Putamen (tissue), 1 donor: ENCODE measurements at regions not wholly inside any gene's neighbourhood (a gene's known extent, or its start where the extent isn't known, plus 50 kb on each side); places are given as distances from the start of the nearest gene placed in this dataset.
"Not testable (repeated sequence)": the region's sequence is repeated elsewhere in the genome, so short reads cannot be mapped to it uniquely, and the experiment has no call there.

ENCODE experiments used
- DNase-seq: peaks from one replicate; pipeline ENCODE4 v3.0.0-alpha.2; 2016; ENCODE audit warnings: low spot score

DNA sequence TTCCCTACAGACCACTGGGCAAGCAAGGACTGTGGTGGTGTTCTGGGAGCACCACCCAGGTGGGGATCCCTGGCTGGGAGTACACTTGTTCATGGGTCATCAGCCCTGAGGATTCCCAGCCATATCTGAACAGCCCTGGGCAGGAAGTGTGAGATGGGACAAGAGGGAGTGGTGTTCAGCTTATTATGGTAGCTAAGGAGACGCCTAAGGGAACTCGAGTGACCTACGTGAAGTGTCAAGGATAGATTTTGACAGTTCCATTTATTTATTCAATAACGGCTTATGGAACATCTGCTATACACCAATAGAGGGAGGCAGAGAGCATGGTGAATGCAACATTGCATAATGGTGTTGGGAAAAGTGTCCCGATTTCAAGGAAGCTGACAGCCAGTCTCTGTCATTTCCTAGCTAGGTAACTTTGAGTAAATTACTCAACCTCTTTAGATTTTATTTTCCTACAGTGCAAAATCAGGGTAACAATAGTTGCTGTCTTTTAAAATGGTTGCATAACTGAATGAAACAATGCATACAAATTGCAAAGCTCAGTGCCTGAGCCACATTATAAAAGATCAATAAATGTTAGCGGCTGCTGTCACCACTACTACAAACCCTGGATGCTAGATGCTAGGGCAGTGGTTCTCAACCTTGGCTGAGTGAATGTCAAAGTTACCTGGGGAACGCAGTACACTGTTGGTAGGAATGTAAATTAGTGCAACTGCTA, 534.1 kb downstream of the GRIN2A start:
- DNase-seq, result peak; percentile 34

DNA sequence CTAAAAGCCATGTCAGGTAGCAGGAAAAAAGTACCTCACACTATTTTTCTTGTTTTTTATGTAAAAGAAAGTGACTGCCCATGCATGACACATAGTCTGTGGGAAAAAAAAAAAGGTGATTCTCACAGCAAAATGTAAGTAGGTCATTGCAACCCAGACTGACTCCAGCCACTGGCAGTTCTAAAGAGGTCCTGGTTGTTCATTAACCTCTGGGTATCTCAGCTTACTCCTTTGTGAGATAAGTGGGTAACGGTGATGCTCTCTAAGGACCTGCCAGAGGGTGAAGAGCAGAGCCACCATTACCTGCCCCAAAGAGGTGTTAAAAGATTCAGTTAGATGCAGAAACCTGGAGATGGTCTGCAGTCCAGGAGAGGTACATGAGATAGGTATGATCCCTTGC, 531.9 kb downstream of the GRIN2A start:
- DNase-seq, result no peak

GRCh38 chr16:9655051-9655450, 527.2 kb downstream of the GRIN2A start:
- DNase-seq, result no peak

DNA sequence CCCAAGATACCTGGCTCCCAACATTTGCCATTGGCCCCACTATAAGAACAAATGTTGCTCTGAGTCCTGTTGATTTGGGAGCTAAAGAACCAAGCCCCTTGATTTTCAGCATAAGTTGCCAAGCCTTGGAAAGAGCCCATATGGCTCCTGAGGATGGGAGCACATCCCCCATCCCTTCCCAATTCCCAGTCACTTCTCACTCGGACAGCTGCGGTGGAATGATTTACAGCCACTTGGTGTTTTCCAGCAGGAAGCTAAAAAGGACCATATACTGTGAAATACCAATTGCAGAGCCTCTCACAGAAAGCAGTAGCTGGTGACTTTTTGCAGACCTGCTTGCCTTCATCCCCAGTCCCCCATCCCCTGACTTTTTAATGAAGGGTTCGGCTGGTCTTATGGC, 524.6 kb downstream of the GRIN2A start:
- no peak for DNase-seq

DNA sequence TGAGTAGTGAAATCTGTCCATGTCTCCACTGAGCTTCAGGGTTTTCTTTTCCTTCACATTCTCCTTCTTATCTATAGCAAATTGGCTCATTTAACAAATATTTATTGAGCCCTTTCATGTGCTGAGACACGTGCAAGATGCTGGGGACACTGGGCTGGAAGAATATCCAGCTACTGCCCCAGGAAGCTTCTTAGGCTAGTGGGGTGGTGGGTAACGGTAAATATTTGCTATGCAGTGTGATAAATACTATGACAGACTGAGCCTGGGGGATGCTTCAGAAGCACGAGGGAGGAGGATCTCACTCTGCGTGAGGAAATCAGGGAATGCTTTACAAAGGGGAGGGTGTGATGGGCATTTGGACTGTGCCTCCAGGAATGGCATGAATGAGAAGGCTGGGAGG, 524.1 kb downstream of the GRIN2A start:
- no peak for DNase-seq

DNA sequence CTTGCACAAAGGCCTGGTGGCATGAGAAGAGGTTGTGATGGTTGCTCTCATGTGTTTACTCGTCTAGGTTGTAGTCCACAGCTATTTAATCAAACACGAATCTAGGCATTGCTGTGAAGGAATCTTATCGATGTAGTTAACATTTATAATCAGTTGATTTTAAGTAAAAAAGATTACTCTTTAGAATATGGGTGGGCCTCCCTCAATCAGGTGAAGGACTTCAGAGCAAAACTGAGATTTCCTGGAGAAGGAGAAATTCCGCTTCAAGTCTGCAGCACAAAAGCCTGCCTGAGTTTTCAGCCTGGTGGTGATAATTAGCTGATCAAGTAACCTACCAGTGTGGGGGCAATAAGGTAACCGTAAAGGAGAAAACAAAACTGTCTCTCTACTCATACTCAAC, 523.6 kb downstream of the GRIN2A start:
- no peak for DNase-seq

GRCh38 chr16:9660898-9661297, 521.3 kb downstream of the GRIN2A start:
- no peak for DNase-seq

DNA sequence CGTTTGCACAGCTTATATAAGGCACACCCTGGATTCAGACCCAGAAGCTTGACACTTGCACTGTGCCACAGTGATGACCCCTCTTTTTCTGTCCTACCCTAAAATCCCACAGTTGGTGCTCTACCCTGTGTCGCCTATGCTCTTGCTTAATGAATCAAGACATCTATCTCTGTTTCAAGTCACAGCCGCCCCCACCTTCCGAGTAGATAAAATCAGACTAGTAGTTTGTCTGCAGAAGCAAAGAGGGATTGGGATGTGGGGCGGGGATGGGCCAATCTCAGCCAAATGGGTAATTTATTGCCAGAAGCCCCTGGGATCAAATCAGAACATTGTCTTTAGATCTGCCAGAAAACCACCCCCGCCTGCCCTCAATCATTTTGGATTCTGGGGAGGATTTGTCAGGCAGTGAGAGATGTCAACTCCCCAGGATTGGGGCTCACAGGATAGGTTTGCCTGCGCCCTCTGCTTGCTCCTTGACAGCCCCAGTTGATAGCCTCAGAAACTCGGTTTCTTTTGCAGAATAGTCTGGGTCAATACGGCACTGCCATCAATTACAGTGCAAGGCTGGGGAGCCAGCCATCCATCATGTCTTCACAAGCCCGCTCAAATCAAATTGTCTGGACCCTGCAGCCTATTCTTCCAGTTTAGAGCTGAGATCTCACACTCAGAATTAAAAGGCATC, 520.8 kb downstream of the GRIN2A start:
- DNase-seq, result no peak

- DNase-seq, result no peak
Measured at GRCh38 chr16:9663588-9663987, 518.6 kb downstream of the GRIN2A start.

DNA sequence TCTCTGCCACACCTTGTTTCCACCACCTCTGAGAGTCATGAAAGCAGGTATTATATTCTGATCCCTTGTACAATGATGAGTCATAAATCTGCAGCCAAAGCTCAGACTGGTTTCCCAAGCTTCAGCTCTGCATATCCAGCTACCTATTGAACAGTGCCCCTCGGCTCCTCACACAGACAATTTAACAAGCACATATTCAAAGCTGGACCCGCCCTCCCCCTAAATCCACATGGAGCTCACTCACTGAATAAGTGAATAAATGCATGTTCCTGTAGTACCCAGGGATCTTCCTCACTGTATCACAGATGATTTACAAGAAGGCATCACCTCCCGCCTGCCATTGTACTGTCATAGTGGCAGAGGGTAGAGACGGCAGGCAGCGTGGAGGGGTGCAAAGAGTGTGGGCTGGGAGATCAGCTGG, 516.4 kb downstream of the GRIN2A start:
- no peak for DNase-seq

DNA sequence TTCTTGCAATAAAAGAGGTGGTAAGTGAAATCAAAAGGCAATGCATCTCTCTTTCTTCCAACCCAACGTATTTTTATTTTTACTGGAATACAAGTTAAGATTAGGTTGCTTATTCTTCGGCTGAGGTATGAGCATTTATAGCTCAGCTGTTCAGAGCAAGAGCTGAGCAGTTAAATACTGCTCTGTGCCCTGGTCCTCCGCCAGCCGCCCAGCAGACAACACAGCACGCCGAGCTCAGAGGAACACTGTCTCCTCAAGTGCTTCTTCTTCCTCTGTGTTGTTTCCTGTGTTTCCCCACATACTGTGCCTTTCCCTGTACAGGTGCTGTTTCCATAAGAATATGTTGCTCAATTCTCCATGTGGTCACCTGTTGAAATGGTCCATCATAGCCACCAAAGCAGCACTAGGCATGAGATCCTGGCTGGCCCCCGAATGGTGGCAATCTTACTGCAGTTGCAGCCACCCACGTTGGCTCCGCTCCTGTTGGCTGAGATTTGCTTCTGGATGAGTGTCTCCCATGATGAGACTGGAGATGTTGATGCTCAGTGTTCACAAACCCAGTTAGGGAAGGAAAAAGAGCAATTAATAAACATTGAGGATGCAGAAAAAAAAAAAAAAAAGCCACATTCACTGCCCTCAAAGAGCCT, 515.3 kb downstream of the GRIN2A start:
- DNase-seq, result no peak

- no peak for DNase-seq
Measured at GRCh38 chr16:9670033-9670432, 512.2 kb downstream of the GRIN2A start.

- DNase-seq, result not testable (repeated sequence)
Measured at GRCh38 chr16:9670616-9671015, 511.6 kb downstream of the GRIN2A start.

- DNase-seq, result not testable (repeated sequence)
Measured at GRCh38 chr16:9676560-9677300, 505.5 kb downstream of the GRIN2A start.

GRCh38 chr16:9677301-9677653, 505.0 kb downstream of the GRIN2A start:
- no peak for DNase-seq

DNA sequence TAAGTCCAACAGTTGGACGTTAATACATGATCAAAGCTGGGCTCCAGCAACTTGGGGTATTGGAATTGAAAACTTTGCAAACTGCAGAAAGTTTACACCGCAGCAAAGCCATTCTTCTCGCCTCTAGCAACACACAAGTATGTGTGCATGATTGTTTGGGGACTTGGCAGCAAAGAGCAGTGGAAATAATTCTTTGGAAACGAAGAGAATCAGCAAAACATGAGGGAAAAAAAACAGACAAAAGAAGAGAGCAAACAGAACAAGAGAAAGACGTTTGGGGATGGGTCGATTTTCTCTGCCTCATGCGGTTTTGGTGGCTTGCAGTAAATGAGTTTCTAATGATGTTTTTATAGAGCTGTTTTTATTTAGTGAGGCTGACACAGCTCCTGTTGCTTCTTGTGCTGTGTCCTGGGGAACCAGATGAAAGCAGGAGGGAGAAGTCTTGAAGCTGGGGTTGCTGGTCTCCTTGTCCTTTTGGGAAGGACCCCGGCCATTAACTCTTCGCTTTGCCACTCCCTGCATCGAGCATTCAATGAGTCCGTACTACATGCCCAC, 502.9 kb downstream of the GRIN2A start:
- DNase-seq, result peak; percentile 2

DNA sequence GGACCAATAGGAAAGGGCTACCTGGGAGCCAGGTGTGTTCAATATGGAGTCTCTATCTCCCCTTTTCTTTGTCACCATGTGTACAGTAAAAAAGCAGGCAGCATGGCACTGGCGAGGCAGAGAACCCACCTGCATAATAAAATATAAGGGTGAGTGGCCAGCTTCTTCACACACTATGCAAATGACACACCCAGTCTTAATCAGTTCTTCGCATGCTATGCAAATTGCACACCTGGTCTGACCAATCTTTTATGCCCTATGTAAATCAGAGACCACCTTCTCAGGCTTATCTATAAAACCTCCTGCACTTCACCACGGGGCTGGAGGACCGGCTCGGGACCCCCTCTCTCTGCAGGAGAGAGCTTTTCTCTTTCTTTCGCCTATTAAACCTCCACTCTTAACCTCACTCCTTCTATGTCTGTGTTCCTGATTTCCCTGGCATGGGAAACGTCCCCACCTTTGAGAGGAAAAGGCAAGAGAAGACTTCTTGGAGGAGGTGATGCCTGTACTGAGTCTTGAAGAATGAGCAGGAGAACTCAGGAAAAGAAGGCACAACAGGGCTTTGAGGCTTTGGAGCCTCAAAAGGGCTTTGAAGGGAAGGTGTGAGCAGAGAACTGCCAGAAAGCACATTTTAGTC, 502.1 kb downstream of the GRIN2A start:
- DNase-seq, result no peak

DNA sequence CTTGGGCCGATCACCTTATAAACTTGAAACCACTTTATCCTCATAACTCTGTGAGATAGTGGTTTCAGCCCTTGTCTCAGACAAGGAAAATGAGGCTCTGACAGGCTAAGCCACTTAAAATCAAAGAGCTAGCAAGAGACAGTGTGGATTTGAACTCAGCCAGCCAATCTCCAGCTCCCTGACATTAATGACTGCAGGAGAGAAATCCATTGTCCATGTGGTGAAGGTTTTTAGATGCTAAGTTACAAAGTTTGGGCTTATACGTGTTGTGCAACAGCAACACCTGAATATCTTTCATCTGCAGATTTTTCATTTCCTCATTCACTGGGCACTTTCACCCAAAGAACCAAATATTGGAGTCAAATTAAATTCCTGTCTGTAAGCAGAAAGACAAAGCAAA, 501.3 kb downstream of the GRIN2A start:
- no peak for DNase-seq

GRCh38 chr16:9681508-9681907, 500.7 kb downstream of the GRIN2A start:
- no peak for DNase-seq

- no peak for DNase-seq
Measured at GRCh38 chr16:9682320-9682719, 499.9 kb downstream of the GRIN2A start.

DNA sequence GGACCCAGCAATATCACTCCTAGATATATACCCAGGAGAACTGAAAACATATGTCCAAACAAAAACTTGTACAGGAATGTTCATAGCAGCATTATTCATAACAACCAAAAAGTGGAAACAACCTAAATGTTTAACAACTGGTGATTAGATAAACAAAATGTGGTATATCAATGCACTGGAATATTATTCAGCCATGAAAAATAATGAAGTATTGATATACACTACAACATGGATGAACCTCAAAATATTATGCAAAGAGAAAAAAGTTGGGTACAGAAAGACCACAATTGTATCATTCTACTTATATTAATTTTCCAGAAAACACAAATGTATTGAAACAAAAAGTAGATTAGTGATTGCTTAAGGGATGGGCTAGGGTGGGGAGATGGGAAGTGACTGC, 498.6 kb downstream of the GRIN2A start:
- DNase-seq, result no peak
